Right kidney (tissue), 1 donor: ENCODE measurements at regions not wholly inside any gene's neighbourhood (a gene's known extent, or its start where the extent isn't known, plus 50 kb on each side); places are given as distances from the start of the nearest gene placed in this dataset.
"Not testable (repeated sequence)": the region's sequence is repeated elsewhere in the genome, so short reads cannot be mapped to it uniquely, and the experiment has no call there.

ENCODE experiments used
- DNase-seq: peaks from one replicate; pipeline ENCODE4 v3.0.0-alpha.2; 2016

GRCh38 chr3:150300852-150301517 is 107.1 kb upstream of the TSC22D2 start:
- DNase-seq: no peak

GRCh38 chr3:150300388-150300787 is 107.7 kb upstream of the TSC22D2 start:
- no peak for DNase-seq

GRCh38 chr3:150299201-150299600 is 108.9 kb upstream of the TSC22D2 start:
- DNase-seq: no peak

GRCh38 chr3:150296966-150297365 is 111.1 kb upstream of the TSC22D2 start:
- no peak for DNase-seq

GRCh38 chr3:150296123-150296735 is 111.9 kb upstream of the TSC22D2 start:
- DNase-seq: no peak

GRCh38 chr3:150293401-150294001 is 114.6 kb upstream of the TSC22D2 start:
- DNase-seq: no peak

- DNase-seq: no peak
These were observed 115.2 kb upstream of the TSC22D2 start for GRCh38 chr3:150292891-150293290.

GRCh38 chr3:150291515-150291914 is 116.6 kb upstream of the TSC22D2 start:
- no peak for DNase-seq

GRCh38 chr3:150286390-150287147 is 121.5 kb upstream of the TSC22D2 start:
- peak; percentile 44 for DNase-seq

DNA sequence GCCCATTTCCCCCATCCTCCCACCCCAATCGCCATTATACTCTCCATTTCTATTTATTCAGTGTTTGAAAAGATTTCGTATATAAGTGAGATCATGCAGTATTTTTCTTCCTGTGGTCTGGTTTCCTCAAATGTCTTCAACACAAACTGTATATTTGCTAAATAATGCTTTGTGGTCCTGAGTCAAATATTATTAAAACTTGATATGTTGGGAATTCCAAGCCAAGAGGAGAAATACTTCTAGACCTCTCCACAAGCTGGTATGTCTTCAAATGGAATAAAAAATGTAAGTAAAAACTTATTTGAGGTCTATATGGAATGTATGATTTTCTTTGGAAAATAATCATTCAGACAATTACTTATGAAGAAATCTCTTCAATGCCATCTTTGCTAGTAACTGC is 122.5 kb upstream of the TSC22D2 start:
- no peak for DNase-seq

DNA sequence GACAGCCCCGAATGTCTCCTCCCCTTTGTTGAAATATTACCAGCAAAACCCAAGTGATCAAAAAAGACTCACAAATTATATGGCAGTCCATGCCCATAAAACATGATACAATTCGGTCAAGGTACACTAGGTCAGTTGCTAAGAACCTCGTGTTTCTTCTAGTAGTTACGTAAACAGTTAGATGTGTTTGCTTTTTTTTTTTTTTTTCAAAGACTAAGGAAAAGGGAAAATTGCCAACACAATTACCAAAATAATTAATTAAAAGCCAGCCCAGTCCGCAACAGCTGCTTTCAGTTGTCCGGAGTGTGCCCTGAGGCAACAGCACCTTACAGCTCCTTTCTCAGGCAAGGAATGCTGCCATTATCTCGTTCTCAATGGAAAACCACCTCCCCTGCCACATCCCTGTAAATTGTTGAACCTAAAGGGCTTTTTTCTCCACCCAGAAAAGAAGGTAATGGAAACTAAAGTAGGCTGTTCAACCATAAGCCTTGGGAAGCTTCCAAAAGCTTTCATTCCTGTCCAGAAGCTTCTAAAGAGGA is 129.2 kb upstream of the TSC22D2 start:
- peak; percentile 54 for DNase-seq

GRCh38 chr3:150278195-150278594 is 129.9 kb upstream of the TSC22D2 start:
- no peak for DNase-seq

GRCh38 chr3:150277444-150277843 is 130.7 kb upstream of the TSC22D2 start:
- DNase-seq: no peak

DNA sequence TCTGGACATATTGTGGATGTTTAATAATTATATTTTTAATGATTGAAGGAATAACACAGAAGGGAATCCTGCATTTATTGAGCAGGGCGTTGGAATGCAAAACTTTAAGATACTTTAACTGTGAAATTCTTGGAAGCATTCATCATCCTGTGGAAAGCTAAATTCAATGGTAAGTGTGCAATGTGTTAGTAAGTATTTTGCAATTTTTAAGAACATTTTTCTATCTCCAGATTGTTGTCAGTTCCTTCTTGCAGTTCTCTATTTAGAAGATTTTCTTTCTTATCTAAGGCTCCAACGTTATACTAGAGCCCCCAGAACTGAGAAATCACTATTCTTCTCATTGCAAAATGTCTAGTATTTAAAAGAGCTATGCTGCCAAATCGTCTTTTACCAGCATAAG is 132.2 kb upstream of the TSC22D2 start:
- DNase-seq: no peak

GRCh38 chr3:150274372-150274771 is 133.7 kb upstream of the TSC22D2 start:
- DNase-seq: no peak

DNA sequence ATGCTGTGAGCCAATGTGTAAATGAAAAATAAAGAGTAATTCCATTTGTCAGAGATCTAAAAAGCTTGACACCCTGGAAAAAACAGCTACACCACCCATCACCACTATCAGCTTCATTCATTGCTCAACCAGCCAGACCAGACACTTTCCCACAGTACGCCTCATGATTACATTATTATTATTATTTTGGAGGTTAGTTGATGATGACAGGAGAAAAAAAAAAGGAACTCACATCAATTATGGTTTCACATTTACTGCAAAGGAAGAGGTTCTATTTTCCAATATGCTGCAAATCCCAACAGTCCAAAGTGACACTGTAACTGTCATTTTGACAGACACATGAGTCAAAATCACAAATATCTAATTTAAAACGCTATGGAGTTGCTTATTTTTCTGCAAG is 134.7 kb upstream of the TSC22D2 start:
- DNase-seq: no peak

DNA sequence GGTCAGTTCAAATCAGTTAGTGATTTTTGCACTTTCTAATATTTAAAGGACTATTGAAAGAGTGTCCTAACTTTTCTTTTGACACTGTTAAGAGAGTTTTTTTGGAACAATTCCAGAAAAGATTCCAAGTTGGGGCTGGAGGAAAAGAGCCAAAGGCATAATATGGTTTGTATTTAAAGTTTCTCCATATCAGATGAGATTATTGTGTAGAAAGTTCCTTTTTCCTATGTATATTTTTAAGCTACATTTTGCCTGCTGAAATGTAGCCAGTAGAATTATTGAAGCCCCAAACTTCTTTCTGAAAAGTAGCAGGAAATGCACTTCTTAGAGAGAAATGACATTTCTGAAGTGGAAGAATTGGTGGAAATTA is 136.5 kb upstream of the TSC22D2 start:
- DNase-seq: no peak

DNA sequence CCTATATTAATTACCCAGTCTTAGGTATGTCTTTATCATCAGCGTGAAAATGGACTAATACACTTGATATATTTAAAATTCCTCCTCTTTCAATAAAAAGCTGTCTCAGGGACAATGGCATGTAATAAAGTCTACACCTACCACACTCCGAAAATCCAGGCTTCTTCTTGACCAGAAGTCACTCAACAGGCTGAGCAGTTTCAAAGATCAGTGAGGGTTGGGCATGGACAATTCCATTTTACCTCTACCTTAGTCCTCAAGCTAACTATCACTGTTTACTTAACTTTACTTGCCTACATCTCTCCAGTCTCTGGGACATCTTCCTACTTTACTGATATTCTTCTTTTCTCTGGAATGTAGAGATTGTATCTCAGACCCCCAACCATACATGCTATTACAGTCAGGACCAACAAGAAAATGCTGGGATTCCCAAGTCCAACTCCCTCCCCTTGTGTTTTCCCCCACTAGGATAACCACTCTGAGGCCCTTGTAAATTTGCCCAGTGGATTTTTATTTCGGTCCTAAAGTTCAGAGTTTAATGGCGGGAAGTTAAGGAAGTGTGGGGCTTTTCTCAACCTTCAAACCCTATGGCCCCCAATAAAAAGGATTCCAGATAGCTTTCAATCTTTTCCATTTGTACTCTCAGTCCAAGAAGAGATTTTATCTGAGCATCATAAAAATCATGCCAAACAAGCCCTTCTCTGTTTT is 137.1 kb upstream of the TSC22D2 start:
- no peak for DNase-seq

- not testable (repeated sequence) for DNase-seq
These were observed 137.7 kb upstream of the TSC22D2 start for GRCh38 chr3:150270444-150270843.

DNA sequence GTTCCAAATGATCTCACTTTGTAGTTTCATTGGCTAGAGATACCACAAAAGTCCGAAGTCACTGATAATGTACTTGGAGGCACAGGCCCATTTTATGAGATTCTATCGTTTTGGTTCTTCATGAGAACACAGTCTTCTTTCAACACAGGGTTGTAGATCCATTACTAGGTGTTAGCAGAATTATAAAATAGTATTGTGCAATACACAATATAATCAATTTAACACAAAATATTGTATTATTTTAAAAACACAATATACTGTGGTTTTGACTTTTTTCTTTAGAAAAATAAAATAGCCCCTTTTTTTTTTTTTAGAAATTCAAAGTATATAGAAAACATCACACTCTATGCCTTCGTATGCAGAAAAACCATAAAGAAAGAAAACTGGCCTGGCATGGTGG is 138.6 kb upstream of the TSC22D2 start:
- DNase-seq: no peak

- DNase-seq: peak; percentile 47
These were observed 139.4 kb upstream of the TSC22D2 start for GRCh38 chr3:150268426-150269391.
